Lower leg skin (tissue), 3 donors: ENCODE measurements at regions not wholly inside any gene's neighbourhood (a gene's known extent, or its start where the extent isn't known, plus 50 kb on each side); places are given as distances from the start of the nearest gene placed in this dataset.

Source experiments
- CTCF ChIP-seq, 3 donors: fragments of 450-650 bp; IDR thresholded peaks; one replicate each; pipeline ENCODE4 v1.5.1; 2016; ENCODE audit warnings: antibody characterized with exemption in 3 of 3, mild to moderate bottlenecking in 3 of 3, moderate library complexity in 2 of 3
- POLR2A ChIP-seq, 2 donors: fragments of 450-650 bp; IDR thresholded peaks; one replicate each; pipeline ENCODE4 v1.6.1; 2016 to 2017; ENCODE audit warnings: antibody characterized with exemption in 2 of 2, mild to moderate bottlenecking in 1 of 2, moderate library complexity in 1 of 2

GRCh38 chr12:92621312-92621711, 81.5 kb upstream of the PLEKHG7 start:
- TF ChIP-seq POLR2A (IDR thresholded peaks at IDR 0.05) (no peak), CTCF (IDR thresholded peaks at IDR 0.05) (no peak)
